NB4 (cell line): ENCODE measurements at regions not wholly inside any gene's neighbourhood (a gene's known extent, or its start where the extent isn't known, plus 50 kb on each side); places are given as distances from the start of the nearest gene placed in this dataset.

ENCODE experiments used
- DNase-seq: peaks from one replicate; pipeline ENCODE4 v3.0.0; 2010; ENCODE audit warnings: low read depth
- H3K4me3 ChIP-seq: one replicate; pipeline ENCODE4 v1.5.1; 2011; ENCODE audit warnings: mild to moderate bottlenecking, low read depth, low read length, moderate library complexity
- CTCF ChIP-seq: IDR thresholded peaks from one replicate; pipeline ENCODE4 v1.5.1; 2012; ENCODE audit warnings: low read depth, low read length
- MAX ChIP-seq: IDR thresholded peaks from 2 replicates; pipeline ENCODE4 v1.6.1; 2011; ENCODE audit warnings: low read depth, low read length
- MYC ChIP-seq: IDR thresholded peaks from 2 replicates; pipeline ENCODE4 v1.6.1; 2011; ENCODE audit warnings: low read depth, low read length
- POLR2A ChIP-seq: IDR thresholded peaks from 2 replicates; pipeline ENCODE4 v1.6.1; 2011; ENCODE audit warnings: mild to moderate bottlenecking; ENCODE audit not compliant: insufficient read length; ENCODE audit errors: extremely low read depth

GRCh38 chr1:22330092-22330759 is 121.4 kb upstream of the ZBTB40 start:
- H3K4me3 ChIP-seq: no peak overlapping the region
- no peak for TF ChIP-seq POLR2A
- TF ChIP-seq CTCF: no peak
- no peak for TF ChIP-seq MAX
- TF ChIP-seq MYC: no peak
- DNase-seq: no peak

DNA sequence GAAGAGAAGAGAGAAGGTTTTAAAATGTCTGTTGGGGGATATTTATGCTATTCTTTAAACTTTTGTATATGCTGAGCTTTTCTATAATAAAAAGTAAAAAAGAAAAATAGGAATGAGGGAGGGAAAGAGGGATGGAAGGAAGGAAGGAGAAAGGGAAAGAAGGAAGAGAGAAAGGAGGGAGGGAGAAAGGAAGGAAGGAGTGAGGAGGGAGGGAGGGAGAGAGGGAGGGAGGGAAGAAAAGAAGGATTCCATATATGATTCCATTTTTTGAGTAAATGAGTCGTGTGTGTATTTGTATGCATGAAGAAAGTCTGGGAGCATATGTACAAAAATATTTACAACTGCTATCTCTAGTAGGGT is 120.9 kb upstream of the ZBTB40 start:
- no peak overlapping the region for H3K4me3 ChIP-seq
- TF ChIP-seq MYC (no peak), MAX (no peak), CTCF (no peak), POLR2A (no peak)
- DNase-seq: no peak

DNA sequence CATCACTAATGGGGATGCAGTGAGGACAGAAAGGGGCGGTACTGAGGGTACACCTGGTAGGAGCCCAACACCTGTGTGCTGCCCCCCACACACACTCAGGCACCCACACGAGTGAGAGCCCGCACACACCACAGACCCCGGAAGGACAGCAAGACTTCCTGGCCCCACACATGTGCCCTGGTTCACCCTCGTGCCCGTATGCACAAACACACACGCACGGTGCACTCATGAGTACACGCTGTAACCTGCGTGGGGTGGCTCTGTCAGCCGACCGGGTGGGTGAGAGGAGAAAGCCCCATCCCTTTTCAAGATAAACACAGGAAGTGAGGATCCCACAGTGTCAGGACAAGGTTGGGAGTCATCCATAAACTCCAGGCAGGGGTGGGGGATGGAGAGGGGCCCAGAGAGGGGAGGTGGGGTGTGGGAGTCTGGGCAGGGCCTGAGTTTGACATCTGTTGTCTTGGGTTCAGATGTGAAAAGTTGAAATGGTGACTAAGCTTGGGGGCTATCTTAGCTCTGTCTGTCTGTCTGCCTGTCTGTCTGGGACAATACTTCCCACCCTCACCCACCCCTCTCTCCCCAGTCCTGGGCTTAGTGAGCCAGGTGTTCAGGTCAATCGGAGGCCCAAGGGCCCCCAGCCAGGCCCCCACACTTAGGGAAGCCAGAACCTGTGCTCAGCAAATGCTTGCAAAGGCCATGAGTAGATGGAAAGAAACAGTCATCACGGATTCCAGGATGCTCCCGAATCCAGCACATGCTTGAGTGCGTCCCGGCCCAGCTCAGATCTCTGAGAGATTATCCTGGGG is 119.8 kb upstream of the ZBTB40 start:
- H3K4me3 ChIP-seq: no peak overlapping the region
- no peak for DNase-seq
- TF ChIP-seq MAX: no peak
- no peak for TF ChIP-seq POLR2A
- TF ChIP-seq CTCF: no peak
- no peak for TF ChIP-seq MYC

GRCh38 chr1:22332424-22332717 is 119.3 kb upstream of the ZBTB40 start:
- H3K4me3 ChIP-seq: no peak overlapping the region
- TF ChIP-seq MAX: no peak
- TF ChIP-seq MYC: no peak
- no peak for TF ChIP-seq POLR2A
- TF ChIP-seq CTCF: no peak
- DNase-seq: no peak

DNA sequence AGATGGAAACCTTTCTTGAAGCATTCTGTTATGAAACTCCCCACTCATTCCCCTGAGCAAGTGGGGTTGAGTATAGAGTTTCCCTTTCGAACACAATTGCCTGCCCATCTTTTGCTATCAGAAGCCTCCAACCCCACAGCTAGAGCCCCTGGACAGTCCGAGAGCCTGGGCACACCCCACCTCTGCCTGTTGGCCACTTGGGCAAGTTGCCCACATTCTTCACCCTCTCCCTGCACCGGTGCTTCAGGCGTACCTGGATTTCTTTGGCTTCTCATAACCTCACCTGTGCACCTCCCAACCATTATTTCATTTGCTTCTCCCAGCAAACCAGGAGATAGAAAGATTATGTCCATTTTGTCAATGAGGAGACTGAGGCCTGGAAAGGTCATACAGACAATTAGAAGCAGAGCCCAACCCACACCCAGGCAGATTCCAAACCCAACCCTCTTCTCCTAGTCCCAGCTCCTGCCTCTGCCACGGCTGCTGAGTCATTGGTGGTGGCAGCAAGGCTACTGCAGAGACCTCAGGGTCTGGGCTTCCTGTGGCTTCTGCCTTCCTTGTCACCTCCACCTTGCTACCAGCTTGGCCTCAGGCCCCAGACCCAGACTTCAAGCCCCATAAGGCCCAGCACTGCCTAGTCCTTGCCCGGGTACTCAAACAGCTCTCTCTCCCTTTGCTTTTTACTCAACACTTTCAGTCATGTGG is 118.7 kb upstream of the ZBTB40 start:
- H3K4me3 ChIP-seq: no peak overlapping the region
- TF ChIP-seq MYC: no peak
- TF ChIP-seq MAX: no peak
- TF ChIP-seq CTCF: no peak
- TF ChIP-seq POLR2A: no peak
- no peak for DNase-seq
